ENCODE measurements at regions not wholly inside any gene's neighbourhood (a gene's known extent, or its start where the extent isn't known, plus 50 kb on each side); places are given as distances from the start of the nearest gene placed in this dataset.

GRCh38 chr14:87334997-87335685 is 657.8 kb downstream of the GALC start:
- in situ Hi-C loops (cut with HindIII; ENCODE audit: low pct_ligation_motif_present, low sequenced_read_pairs) = no loop called here
- TF ChIP-seq, protein P1, sequence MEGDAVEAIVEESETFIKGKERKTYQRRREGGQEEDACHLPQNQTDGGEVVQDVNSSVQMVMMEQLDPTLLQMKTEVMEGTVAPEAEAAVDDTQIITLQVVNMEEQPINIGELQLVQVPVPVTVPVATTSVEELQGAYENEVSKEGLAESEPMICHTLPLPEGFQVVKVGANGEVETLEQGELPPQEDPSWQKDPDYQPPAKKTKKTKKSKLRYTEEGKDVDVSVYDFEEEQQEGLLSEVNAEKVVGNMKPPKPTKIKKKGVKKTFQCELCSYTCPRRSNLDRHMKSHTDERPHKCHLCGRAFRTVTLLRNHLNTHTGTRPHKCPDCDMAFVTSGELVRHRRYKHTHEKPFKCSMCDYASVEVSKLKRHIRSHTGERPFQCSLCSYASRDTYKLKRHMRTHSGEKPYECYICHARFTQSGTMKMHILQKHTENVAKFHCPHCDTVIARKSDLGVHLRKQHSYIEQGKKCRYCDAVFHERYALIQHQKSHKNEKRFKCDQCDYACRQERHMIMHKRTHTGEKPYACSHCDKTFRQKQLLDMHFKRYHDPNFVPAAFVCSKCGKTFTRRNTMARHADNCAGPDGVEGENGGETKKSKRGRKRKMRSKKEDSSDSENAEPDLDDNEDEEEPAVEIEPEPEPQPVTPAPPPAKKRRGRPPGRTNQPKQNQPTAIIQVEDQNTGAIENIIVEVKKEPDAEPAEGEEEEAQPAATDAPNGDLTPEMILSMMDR (IDR thresholded peaks at IDR 0.05; ENCODE audit: low read depth, low read length, missing control alignments) = no peak
- Histone ChIP-seq H3K36me3 (replicated peaks) (no peaks in the 10 kb centered on the region), H3K27ac (no peak overlapping the region), H3K27me3 (replicated peaks) (no peaks in the 10 kb centered on the region), H3K4me3 (ENCODE audit: low read depth, low read length) (no peak overlapping the region)
- no peak for DNase-seq

GRCh38 chr14:87331991-87332390 is 661.0 kb downstream of the GALC start:
- Histone ChIP-seq H3K27me3 (replicated peaks) (no peaks in the 10 kb centered on the region), H3K27ac (no peak overlapping the region), H3K4me3 (ENCODE audit: low read depth, low read length) (no peak overlapping the region), H3K36me3 (replicated peaks) (no peaks in the 10 kb centered on the region)
- TF ChIP-seq, protein P1 (IDR thresholded peaks at IDR 0.05; ENCODE audit: low read depth, low read length, missing control alignments) = no peak
- in situ Hi-C loops (cut with HindIII; ENCODE audit: low pct_ligation_motif_present, low sequenced_read_pairs) = no loop called here
- DNase-seq = no peak

DNA sequence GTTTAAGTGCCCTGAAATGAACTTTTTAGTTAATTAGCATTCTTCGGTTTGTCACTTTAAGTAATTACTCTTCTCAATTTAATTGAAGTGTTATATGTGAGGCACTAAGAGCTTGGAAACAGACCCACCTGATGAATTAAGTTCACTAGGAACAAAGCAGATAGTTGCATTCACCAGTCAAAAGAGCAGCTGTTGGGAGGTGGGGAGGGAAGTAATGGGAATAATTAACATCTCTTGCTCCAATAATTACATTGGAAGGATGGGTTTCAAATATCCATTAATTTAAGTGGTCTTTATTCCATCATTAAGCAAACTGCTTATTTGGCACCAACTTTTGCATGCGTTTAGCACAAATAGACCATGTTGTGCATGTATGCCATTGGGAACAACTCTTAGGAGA is 667.2 kb downstream of the GALC start:
- TF ChIP-seq, protein P1 (IDR thresholded peaks at IDR 0.05; ENCODE audit: low read depth, low read length, missing control alignments) = no peak
- no peak for DNase-seq
- in situ Hi-C loops (cut with HindIII; ENCODE audit: low pct_ligation_motif_present, low sequenced_read_pairs) = no loop called here

GRCh38 chr14:87323191-87323590 is 669.8 kb downstream of the GALC start:
- Histone ChIP-seq H3K36me3 (replicated peaks) (no peaks in the 10 kb centered on the region), H3K27me3 (replicated peaks) (no peaks in the 10 kb centered on the region), H3K4me3 (ENCODE audit: low read depth, low read length) (no peak overlapping the region), H3K27ac (no peak overlapping the region)
- in situ Hi-C loops (cut with HindIII; ENCODE audit: low pct_ligation_motif_present, low sequenced_read_pairs) = no loop called here
- TF ChIP-seq, protein P1 (IDR thresholded peaks at IDR 0.05; ENCODE audit: low read depth, low read length, missing control alignments) = no peak
- no peak for DNase-seq

More for the DNA sequence above, 667.2 kb downstream of the GALC start:
- no peak overlapping the region for H3K4me3 ChIP-seq (ENCODE audit: low read depth, low read length)
- no peaks in the 10 kb centered on the region for H3K36me3 ChIP-seq (replicated peaks)
- no peak overlapping the region for H3K27ac ChIP-seq
- H3K27me3 ChIP-seq (replicated peaks) = no peaks in the 10 kb centered on the region

- DNase-seq = no peak
- in situ Hi-C loops (cut with HindIII; ENCODE audit: low pct_ligation_motif_present, low sequenced_read_pairs) = no loop called here
- Histone ChIP-seq H3K36me3 (replicated peaks) (no peaks in the 10 kb centered on the region), H3K4me3 (ENCODE audit: low read depth, low read length) (no peak overlapping the region), H3K27me3 (replicated peaks) (no peaks in the 10 kb centered on the region), H3K27ac (no peak overlapping the region)
- TF ChIP-seq, protein P1 (IDR thresholded peaks at IDR 0.05; ENCODE audit: low read depth, low read length, missing control alignments) = no peak
Observed at GRCh38 chr14:87321548-87321947, 671.4 kb downstream of the GALC start.

GRCh38 chr14:87312894-87313205 is 680.1 kb downstream of the GALC start:
- DNase-seq = no peak
- in situ Hi-C loops (cut with HindIII; ENCODE audit: low pct_ligation_motif_present, low sequenced_read_pairs) = no loop called here
- no peak overlapping the region for H3K4me3 ChIP-seq (ENCODE audit: low read depth, low read length)
- TF ChIP-seq, protein P1 (IDR thresholded peaks at IDR 0.05; ENCODE audit: low read depth, low read length, missing control alignments) = no peak
- no peaks in the 10 kb centered on the region for H3K36me3 ChIP-seq (replicated peaks)
- no peak overlapping the region for H3K27ac ChIP-seq
- no peaks in the 10 kb centered on the region for H3K27me3 ChIP-seq (replicated peaks)
